IMR-90 (cell line): ENCODE measurements at regions not wholly inside any gene's neighbourhood (a gene's known extent, or its start where the extent isn't known, plus 50 kb on each side); places are given as distances from the start of the nearest gene placed in this dataset.

ENCODE experiments used
- BHLHE40 ChIP-seq: fragments of 150-350 bp; IDR thresholded peaks from 2 replicates; pipeline ENCODE4 v1.6.1; 2016; ENCODE audit warnings: mild to moderate bottlenecking, low read depth, low read length
- CEBPB ChIP-seq: IDR thresholded peaks from 2 replicates; pipeline ENCODE4 v1.6.1; 2012; ENCODE audit warnings: low read depth, low read length, improper control_type of control experiment
- CTCF ChIP-seq: conservative IDR thresholded peaks from 2 replicates; pipeline ENCODE4 v1.5.1; 2012; ENCODE audit warnings: mild to moderate bottlenecking, low read depth, low read length, improper control_type of control experiment
- FOS ChIP-seq: fragments of 150-350 bp; IDR thresholded peaks from 2 replicates; pipeline ENCODE4 v1.6.1; 2016; ENCODE audit warnings: low read depth, low read length
- MAFK ChIP-seq: IDR thresholded peaks from 2 replicates; pipeline ENCODE4 v1.6.1; 2012; ENCODE audit warnings: low read depth, low read length, improper control_type of control experiment
- MXI1 ChIP-seq: IDR thresholded peaks from 2 replicates; pipeline ENCODE4 v1.6.1; 2012; ENCODE audit warnings: low read depth, mild to moderate bottlenecking, low read length, moderate library complexity, borderline replicate concordance
- POLR2A ChIP-seq: IDR thresholded peaks from 2 replicates; pipeline ENCODE4 v1.6.1; 2012; ENCODE audit warnings: mild to moderate bottlenecking, low read depth, low read length
- RAD21 ChIP-seq: IDR thresholded peaks from 2 replicates; pipeline ENCODE4 v1.6.1; 2012; ENCODE audit warnings: low read length, improper control_type of control experiment
- RCOR1 ChIP-seq: IDR thresholded peaks from 2 replicates; pipeline ENCODE4 v1.6.1; 2012; ENCODE audit warnings: mild to moderate bottlenecking, low read length, improper control_type of control experiment; ENCODE audit not compliant: insufficient replicate concordance
- TF ChIP-seq, protein P1 (sequence below): fragments of 150-350 bp; IDR thresholded peaks from 2 replicates; pipeline ENCODE4 v1.6.1; 2016; ENCODE audit warnings: low read depth, mild to moderate bottlenecking, low read length, moderate library complexity, borderline replicate concordance
- TF ChIP-seq, protein P2 (sequence below): fragments of 150-350 bp; IDR thresholded peaks from 2 replicates; pipeline ENCODE4 v1.6.1; 2017; ENCODE audit warnings: mild to moderate bottlenecking, antibody characterized with exemption, low read length, low read depth

GRCh38 chr4:108270466-108271450, 102.0 kb upstream of the LEF1 start:
- TF ChIP-seq CTCF (no peak), CEBPB (peak; percentile 41; the same call in 1 of the 2 replicates), RAD21 (no peak), BHLHE40 (peak; percentile 47; the same call in 1 of the 2 replicates), RCOR1 (no peak), MXI1 (no peak), POLR2A (no peak), FOS (no peak; the same call in 1 of the 2 replicates), MAFK (no peak)
- TF ChIP-seq, protein P1, sequence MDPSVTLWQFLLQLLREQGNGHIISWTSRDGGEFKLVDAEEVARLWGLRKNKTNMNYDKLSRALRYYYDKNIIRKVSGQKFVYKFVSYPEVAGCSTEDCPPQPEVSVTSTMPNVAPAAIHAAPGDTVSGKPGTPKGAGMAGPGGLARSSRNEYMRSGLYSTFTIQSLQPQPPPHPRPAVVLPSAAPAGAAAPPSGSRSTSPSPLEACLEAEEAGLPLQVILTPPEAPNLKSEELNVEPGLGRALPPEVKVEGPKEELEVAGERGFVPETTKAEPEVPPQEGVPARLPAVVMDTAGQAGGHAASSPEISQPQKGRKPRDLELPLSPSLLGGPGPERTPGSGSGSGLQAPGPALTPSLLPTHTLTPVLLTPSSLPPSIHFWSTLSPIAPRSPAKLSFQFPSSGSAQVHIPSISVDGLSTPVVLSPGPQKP = no peak
- TF ChIP-seq, protein P2, sequence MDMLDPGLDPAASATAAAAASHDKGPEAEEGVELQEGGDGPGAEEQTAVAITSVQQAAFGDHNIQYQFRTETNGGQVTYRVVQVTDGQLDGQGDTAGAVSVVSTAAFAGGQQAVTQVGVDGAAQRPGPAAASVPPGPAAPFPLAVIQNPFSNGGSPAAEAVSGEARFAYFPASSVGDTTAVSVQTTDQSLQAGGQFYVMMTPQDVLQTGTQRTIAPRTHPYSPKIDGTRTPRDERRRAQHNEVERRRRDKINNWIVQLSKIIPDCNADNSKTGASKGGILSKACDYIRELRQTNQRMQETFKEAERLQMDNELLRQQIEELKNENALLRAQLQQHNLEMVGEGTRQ = peak; percentile 90
